ENCODE measurements at regions not wholly inside any gene's neighbourhood (a gene's known extent, or its start where the extent isn't known, plus 50 kb on each side); places are given as distances from the start of the nearest gene placed in this dataset.

- intact Hi-C loops (cut with micrococcal nuclease): no loop called here
- Mint-ChIP-seq H3K4me1 (no peaks in the 10 kb centered on the region), H3K27ac (no peak overlapping the region), H3K36me3 (ENCODE audit: low read depth) (no peaks in the 10 kb centered on the region), H3K4me3 (no peak overlapping the region), H3K27me3 (peaks cover 8% of the 10 kb centered on the region), H3K9me3 (no peaks in the 10 kb centered on the region)
- no peak for DNase-seq
- no peak for ATAC-seq (ENCODE audit: low read depth)
- TF ChIP-seq, protein P1, sequence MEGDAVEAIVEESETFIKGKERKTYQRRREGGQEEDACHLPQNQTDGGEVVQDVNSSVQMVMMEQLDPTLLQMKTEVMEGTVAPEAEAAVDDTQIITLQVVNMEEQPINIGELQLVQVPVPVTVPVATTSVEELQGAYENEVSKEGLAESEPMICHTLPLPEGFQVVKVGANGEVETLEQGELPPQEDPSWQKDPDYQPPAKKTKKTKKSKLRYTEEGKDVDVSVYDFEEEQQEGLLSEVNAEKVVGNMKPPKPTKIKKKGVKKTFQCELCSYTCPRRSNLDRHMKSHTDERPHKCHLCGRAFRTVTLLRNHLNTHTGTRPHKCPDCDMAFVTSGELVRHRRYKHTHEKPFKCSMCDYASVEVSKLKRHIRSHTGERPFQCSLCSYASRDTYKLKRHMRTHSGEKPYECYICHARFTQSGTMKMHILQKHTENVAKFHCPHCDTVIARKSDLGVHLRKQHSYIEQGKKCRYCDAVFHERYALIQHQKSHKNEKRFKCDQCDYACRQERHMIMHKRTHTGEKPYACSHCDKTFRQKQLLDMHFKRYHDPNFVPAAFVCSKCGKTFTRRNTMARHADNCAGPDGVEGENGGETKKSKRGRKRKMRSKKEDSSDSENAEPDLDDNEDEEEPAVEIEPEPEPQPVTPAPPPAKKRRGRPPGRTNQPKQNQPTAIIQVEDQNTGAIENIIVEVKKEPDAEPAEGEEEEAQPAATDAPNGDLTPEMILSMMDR (IDR thresholded peaks at IDR 0.05): no peak
- ChIA-PET CTCF (no interaction called here), POLR2A (interaction anchor here (0.6 kb wide), 1 partner anchor 25 kb away, joined by 4 read pairs; no protein-coding TSS in a partner anchor)
Observed at GRCh38 chr5:74113196-74113540, 487.2 kb downstream of the ARHGEF28 start.

DNA sequence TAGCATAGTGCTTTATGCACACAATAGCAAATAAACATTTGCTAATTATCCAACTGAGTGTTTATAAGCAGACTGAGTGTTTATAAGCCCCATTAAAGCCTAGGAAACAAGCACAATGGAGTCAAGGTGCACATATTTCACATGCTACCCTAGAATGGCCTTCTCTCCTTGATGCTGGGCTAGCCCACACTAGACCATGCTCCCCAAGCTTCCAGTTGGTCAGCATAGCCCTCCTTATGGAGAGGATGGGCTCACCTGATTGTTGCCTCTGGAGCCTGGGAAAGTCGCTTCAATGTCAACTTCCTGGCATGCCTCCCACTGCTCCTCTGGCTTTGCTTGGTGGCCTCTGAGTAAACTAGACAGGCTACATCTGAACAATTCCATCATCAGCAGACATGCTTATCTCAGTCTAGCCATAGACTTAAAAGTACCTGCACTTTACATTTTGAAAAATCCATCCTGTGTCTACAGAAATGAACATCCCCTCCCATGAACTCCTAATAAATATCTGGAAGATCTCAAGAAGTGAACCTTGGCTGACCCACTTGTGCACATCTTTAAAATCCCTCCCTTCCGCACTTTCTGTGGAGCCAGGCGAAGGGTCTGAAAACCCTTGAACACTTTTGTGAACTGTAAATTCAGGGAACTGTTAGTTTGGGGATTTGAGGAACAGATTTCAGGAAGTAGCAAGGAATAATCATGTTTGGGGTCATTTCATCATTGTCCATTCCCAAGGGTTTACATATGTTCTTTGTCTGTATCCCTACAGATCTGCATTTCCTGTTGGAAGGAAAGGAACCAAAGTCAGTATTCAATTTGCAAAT is 486.6 kb downstream of the ARHGEF28 start:
- H3K4me1 Mint-ChIP-seq: no peaks in the 10 kb centered on the region
- POLR2A ChIA-PET: interaction anchor here (0.6 kb wide), 1 partner anchor 25 kb away, joined by 4 read pairs; no protein-coding TSS in a partner anchor
- no peaks in the 10 kb centered on the region for H3K9me3 Mint-ChIP-seq
- no peak for ATAC-seq (ENCODE audit: low read depth)
- H3K27me3 Mint-ChIP-seq: peaks cover 8% of the 10 kb centered on the region
- H3K36me3 Mint-ChIP-seq (ENCODE audit: low read depth): no peaks in the 10 kb centered on the region
- no peak overlapping the region for H3K4me3 Mint-ChIP-seq
- TF ChIP-seq, protein P1 (IDR thresholded peaks at IDR 0.05): no peak
- DNase-seq: no peak
- intact Hi-C loops (cut with micrococcal nuclease): no loop called here
- H3K27ac Mint-ChIP-seq: no peak overlapping the region
- CTCF ChIA-PET: no interaction called here

DNA sequence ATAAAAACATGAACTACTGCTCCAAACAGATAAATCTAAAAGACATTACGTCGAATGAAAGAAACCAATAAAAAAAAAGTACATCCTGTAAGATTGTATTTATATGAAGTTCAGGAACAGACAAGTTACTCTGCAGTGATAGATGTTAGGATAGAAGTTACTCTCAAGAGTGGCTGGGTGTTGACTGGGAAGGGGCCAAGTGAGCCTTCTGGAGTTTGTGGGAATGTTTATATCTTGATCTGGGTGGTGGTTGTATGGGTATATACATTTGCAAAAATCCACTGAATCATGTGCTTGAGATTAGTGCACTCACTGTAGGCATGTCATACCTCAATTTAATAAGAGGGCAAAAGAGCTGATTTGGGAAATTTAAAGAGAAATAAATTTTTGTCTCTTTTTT is 485.8 kb downstream of the ARHGEF28 start:
- H3K4me3 Mint-ChIP-seq: no peak overlapping the region
- intact Hi-C loops (cut with micrococcal nuclease): no loop called here

DNA sequence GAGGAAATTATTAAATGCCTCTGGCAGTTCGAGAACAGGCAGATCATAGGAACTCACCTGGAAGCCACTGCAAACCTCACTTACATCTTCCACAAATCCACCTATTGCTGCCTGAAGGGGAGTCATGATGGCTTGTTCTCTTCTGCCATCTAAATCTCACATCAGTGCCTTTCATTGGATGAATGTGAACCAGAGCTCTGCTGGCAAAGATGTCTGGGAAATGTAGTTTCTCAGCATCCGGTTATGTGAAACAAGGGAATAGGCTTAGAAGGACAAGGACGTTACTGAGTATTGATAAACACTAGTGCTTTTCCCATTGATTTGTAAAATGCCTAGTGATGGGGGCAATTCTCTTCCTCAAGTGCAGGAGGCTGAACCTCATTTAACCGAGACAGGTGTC is 483.3 kb downstream of the ARHGEF28 start:
- ATAC-seq (ENCODE audit: low read depth) (no peak), DNase-seq (no peak)
- H3K9me3 Mint-ChIP-seq: no peaks in the 10 kb centered on the region
- no peaks in the 10 kb centered on the region for H3K36me3 Mint-ChIP-seq (ENCODE audit: low read depth)
- intact Hi-C loops (cut with micrococcal nuclease): no loop called here
- ChIA-PET POLR2A (no interaction called here), CTCF (no interaction called here)
- peaks cover 12% of the 10 kb centered on the region for H3K27me3 Mint-ChIP-seq
- H3K27ac Mint-ChIP-seq: no peak overlapping the region
- TF ChIP-seq, protein P1 (IDR thresholded peaks at IDR 0.05): no peak
- H3K4me1 Mint-ChIP-seq: no peaks in the 10 kb centered on the region
- H3K4me3 Mint-ChIP-seq: no peak overlapping the region

More for the DNA sequence above, 485.8 kb downstream of the ARHGEF28 start:
- Mint-ChIP-seq H3K27ac (no peak overlapping the region), H3K36me3 (ENCODE audit: low read depth) (no peaks in the 10 kb centered on the region), H3K9me3 (no peaks in the 10 kb centered on the region), H3K27me3 (peaks cover 8% of the 10 kb centered on the region), H3K4me1 (no peaks in the 10 kb centered on the region)
- POLR2A ChIA-PET: no interaction called here
- ATAC-seq (ENCODE audit: low read depth): no peak
- CTCF ChIA-PET: no interaction called here
- DNase-seq: no peak
- TF ChIP-seq, protein P1 (IDR thresholded peaks at IDR 0.05): no peak

- DNase-seq (no peak), ATAC-seq (ENCODE audit: low read depth) (no peak)
- CTCF ChIA-PET: no interaction called here
- H3K27ac Mint-ChIP-seq: no peak overlapping the region
- H3K27me3 Mint-ChIP-seq: peaks cover 10% of the 10 kb centered on the region
- intact Hi-C loops (cut with micrococcal nuclease): no loop called here
- TF ChIP-seq, protein P1 (IDR thresholded peaks at IDR 0.05): no peak
- H3K36me3 Mint-ChIP-seq (ENCODE audit: low read depth): no peaks in the 10 kb centered on the region
- no peaks in the 10 kb centered on the region for H3K4me1 Mint-ChIP-seq
- H3K9me3 Mint-ChIP-seq: no peaks in the 10 kb centered on the region
- POLR2A ChIA-PET: no interaction called here
- no peak overlapping the region for H3K4me3 Mint-ChIP-seq
Observed at GRCh38 chr5:74107899-74108298, 481.9 kb downstream of the ARHGEF28 start.

Data from activated B cell treated with CpG ODN at 0.5 μM for 24 hours (primary cell).